ENCODE measurements at regions not wholly inside any gene's neighbourhood (a gene's known extent, or its start where the extent isn't known, plus 50 kb on each side); places are given as distances from the start of the nearest gene placed in this dataset.

DNA sequence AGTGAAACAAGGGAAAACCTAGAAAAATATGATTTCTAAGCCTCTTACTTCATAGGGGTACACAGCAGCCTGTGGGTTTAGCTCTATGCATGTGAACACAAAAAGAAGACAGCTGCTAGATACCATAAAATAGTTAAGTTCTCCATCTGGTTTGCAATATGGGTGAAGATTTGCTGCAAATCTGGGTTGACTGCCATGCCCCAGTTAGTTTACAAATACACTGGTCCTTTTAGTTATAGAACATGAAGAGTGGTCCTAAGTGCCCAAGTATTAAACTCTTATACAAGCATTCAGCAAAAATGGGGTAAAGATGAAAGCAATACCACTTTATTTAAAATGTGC is 176.1 kb downstream of the AEBP2 start:
- H3K79me2 ChIP-seq (ENCODE audit: control insufficient read depth, low read length) = no peaks in the 10 kb centered on the region
- H3K4me3 ChIP-seq (ENCODE audit: low read length) = no peak overlapping the region
- H3K4me2 ChIP-seq (ENCODE audit: low read length) = no peak overlapping the region
- no peaks in the 10 kb centered on the region for H3K27me3 ChIP-seq (ENCODE audit: control insufficient read depth, low read length)
- H3K27ac ChIP-seq (ENCODE audit: low read depth, low read length) = no peak overlapping the region
- H3F3A ChIP-seq (ENCODE audit: control insufficient read depth, insufficient read depth) = no peaks in the 10 kb centered on the region
- no peaks in the 10 kb centered on the region for H3K36me3 ChIP-seq (ENCODE audit: control insufficient read depth, low read length)
- TF ChIP-seq, protein P1, sequence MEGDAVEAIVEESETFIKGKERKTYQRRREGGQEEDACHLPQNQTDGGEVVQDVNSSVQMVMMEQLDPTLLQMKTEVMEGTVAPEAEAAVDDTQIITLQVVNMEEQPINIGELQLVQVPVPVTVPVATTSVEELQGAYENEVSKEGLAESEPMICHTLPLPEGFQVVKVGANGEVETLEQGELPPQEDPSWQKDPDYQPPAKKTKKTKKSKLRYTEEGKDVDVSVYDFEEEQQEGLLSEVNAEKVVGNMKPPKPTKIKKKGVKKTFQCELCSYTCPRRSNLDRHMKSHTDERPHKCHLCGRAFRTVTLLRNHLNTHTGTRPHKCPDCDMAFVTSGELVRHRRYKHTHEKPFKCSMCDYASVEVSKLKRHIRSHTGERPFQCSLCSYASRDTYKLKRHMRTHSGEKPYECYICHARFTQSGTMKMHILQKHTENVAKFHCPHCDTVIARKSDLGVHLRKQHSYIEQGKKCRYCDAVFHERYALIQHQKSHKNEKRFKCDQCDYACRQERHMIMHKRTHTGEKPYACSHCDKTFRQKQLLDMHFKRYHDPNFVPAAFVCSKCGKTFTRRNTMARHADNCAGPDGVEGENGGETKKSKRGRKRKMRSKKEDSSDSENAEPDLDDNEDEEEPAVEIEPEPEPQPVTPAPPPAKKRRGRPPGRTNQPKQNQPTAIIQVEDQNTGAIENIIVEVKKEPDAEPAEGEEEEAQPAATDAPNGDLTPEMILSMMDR (IDR thresholded peaks at IDR 0.05; ENCODE audit: low read depth, low read length, poor library complexity, severe bottlenecking) = no peak
- no peak for TF ChIP-seq EZH2phosphoT487 (IDR thresholded peaks at IDR 0.05; ENCODE audit: borderline replicate concordance, low read length)
- H4K20me1 ChIP-seq (ENCODE audit: control insufficient read depth, insufficient read depth, low read depth, low read length) = no peaks in the 10 kb centered on the region
- H3K9me2 ChIP-seq (replicated peaks; ENCODE audit: control insufficient read depth, low read length) = no peaks in the 10 kb centered on the region
- no peaks in the 10 kb centered on the region for H3K9me3 ChIP-seq (ENCODE audit: control insufficient read depth, insufficient read depth, low read length)
- no peaks in the 10 kb centered on the region for H3K4me1 ChIP-seq (ENCODE audit: control insufficient read depth, low read length)

GRCh38 chr12:19616781-19617180 is 177.5 kb downstream of the AEBP2 start:
- Histone ChIP-seq H4K20me1 (ENCODE audit: control insufficient read depth, insufficient read depth, low read depth, low read length) (no peaks in the 10 kb centered on the region), H3F3A (ENCODE audit: control insufficient read depth, insufficient read depth) (no peaks in the 10 kb centered on the region), H3K27me3 (ENCODE audit: control insufficient read depth, low read length) (no peaks in the 10 kb centered on the region), H3K4me3 (ENCODE audit: low read length) (no peak overlapping the region), H3K36me3 (ENCODE audit: control insufficient read depth, low read length) (no peaks in the 10 kb centered on the region), H3K9me2 (replicated peaks; ENCODE audit: control insufficient read depth, low read length) (no peaks in the 10 kb centered on the region), H3K9me3 (ENCODE audit: control insufficient read depth, insufficient read depth, low read length) (no peaks in the 10 kb centered on the region), H3K79me2 (ENCODE audit: control insufficient read depth, low read length) (no peaks in the 10 kb centered on the region), H3K4me1 (ENCODE audit: control insufficient read depth, low read length) (no peaks in the 10 kb centered on the region), H3K4me2 (ENCODE audit: low read length) (no peak overlapping the region), H3K27ac (ENCODE audit: low read depth, low read length) (no peak overlapping the region)
- TF ChIP-seq, protein P1 (IDR thresholded peaks at IDR 0.05; ENCODE audit: low read depth, low read length, poor library complexity, severe bottlenecking) = no peak
- no peak for TF ChIP-seq EZH2phosphoT487 (IDR thresholded peaks at IDR 0.05; ENCODE audit: borderline replicate concordance, low read length)

DNA sequence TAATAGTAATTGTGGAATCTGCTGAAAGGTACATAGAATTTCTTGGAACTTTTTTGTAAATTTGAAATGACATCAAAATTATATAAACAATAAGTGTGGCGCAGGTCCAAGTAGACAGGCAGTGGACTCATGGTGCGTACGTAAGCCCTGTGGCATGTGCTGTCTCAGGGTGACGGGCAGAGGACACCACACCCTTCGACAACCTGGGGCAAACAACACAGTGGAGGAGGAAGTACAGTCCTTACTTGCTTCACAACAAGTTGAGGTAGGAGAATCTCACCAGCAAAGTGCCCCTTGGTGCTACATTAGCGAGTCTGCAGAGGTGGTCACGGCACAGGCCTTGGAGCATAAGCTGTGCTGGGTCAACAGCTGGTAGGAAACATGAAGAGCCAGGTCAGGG is 180.9 kb downstream of the AEBP2 start:
- no peaks in the 10 kb centered on the region for H3K79me2 ChIP-seq (ENCODE audit: control insufficient read depth, low read length)
- H3F3A ChIP-seq (ENCODE audit: control insufficient read depth, insufficient read depth) = no peaks in the 10 kb centered on the region
- no peaks in the 10 kb centered on the region for H3K27me3 ChIP-seq (ENCODE audit: control insufficient read depth, low read length)
- H3K27ac ChIP-seq (ENCODE audit: low read depth, low read length) = no peak overlapping the region
- H3K4me2 ChIP-seq (ENCODE audit: low read length) = no peak overlapping the region
- H3K9me2 ChIP-seq (replicated peaks; ENCODE audit: control insufficient read depth, low read length) = no peaks in the 10 kb centered on the region
- H3K36me3 ChIP-seq (ENCODE audit: control insufficient read depth, low read length) = no peaks in the 10 kb centered on the region
- H3K4me3 ChIP-seq (ENCODE audit: low read length) = no peak overlapping the region
- H4K20me1 ChIP-seq (ENCODE audit: control insufficient read depth, insufficient read depth, low read depth, low read length) = no peaks in the 10 kb centered on the region
- no peaks in the 10 kb centered on the region for H3K4me1 ChIP-seq (ENCODE audit: control insufficient read depth, low read length)
- no peaks in the 10 kb centered on the region for H3K9me3 ChIP-seq (ENCODE audit: control insufficient read depth, insufficient read depth, low read length)
- TF ChIP-seq EZH2phosphoT487 (IDR thresholded peaks at IDR 0.05; ENCODE audit: borderline replicate concordance, low read length) = no peak
- TF ChIP-seq, protein P1 (IDR thresholded peaks at IDR 0.05; ENCODE audit: low read depth, low read length, poor library complexity, severe bottlenecking) = no peak
